Activated CD8-positive, alpha-beta memory T cell treated with anti-CD3 and anti-CD28 coated beads for 24 hours (primary cell): ENCODE measurements at regions not wholly inside any gene's neighbourhood (a gene's known extent, or its start where the extent isn't known, plus 50 kb on each side); places are given as distances from the start of the nearest gene placed in this dataset.

Source experiments
- DNase-seq: peaks from one replicate; pipeline ENCODE4 v3.0.0-alpha.2; 2020

- peak; percentile 40 for DNase-seq
Observed at GRCh38 chr15:31513178-31513577, 186.5 kb downstream of the KLF13 start.

DNA sequence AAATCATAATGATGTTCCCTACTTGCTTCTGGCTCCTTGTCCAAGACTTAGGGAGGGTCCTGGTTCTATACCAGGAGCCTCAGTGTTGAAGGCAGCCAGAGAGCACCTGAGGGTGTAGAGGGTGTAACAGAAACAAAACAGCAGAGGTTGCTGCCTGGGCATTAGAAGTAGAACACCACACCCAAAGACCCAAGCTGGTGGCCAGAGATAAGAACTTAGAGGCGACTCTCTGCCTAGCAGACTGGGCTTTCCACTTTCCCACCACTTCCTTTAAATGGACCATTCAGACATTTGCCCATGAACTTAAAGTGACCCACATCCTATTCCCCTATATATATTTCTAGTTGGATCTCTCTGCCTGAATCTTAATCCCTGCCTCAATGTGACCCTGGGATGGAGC lies 189.8 kb downstream of the KLF13 start:
- peak; percentile 41 for DNase-seq

DNA sequence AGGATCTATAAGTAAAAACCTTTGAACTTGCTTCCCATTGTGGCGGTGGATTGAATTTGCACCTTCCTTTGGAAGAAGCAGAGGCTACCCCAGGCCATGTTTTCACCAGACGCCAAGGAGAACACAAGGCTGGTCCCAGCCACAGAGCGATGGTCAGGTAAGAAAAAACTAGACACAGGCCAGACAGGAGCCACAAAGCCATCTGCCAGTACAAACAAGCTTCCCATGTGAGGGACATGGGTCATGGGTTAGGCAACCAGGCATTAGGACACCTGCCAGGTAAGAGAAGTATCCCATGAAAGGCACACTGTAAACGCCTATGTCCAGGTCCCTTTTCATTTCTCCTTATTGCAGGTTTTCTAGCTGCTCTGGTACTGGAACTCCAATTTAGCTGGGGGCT lies 190.2 kb downstream of the KLF13 start:
- no peak for DNase-seq

- DNase-seq: peak; percentile 49
Observed at GRCh38 chr15:31517711-31518110, 191.1 kb downstream of the KLF13 start.

- no peak for DNase-seq
Observed at GRCh38 chr15:31522028-31522427, 195.4 kb downstream of the KLF13 start.

- peak; percentile 49 for DNase-seq
Observed at GRCh38 chr15:31523027-31523654, 196.5 kb downstream of the KLF13 start.

DNA sequence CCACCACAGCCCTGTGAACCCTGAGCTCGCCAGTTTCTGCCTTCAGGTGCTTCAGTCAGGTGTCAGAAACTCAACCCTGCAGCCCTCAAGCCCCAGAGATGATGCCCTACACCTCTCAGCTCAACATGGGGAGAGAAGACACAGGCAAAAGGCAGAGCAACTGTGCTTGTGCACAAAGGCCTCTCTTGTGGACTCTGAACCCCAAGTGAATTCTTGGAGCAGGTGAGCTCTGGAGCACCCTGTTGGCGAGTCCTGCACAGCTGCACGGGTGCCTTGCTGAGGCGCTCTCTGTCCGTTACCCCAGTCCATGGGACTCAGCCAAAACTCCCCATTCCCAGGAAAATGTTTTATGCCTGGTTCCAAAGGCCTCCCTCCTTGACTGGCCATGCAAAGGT lies 197.0 kb downstream of the KLF13 start:
- peak; percentile 40 for DNase-seq

DNA sequence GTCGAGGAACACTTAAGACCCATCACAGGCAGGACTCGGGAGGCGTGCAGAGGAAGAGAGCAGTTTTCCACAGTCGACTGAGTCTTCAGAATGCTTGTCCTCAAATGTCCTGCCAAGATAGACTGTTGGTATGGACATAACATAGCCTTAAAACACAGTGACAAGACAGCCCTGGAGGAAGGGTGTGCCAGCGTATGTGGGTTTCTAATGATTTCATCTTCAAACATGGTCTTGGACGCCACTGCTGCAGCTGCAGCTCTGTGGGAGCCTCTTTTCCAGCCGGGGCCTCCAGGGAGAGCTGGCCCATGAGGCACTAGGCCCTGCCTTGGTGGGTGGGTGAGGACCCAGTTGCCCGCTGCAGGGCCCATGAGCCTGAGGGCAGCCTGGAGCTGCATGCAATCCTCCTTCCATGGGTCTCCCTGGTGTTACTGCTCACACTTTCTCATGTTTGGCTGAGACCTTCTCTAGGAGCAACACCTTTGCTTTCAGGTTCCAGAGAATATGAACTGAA lies 198.6 kb downstream of the KLF13 start:
- no peak for DNase-seq

DNA sequence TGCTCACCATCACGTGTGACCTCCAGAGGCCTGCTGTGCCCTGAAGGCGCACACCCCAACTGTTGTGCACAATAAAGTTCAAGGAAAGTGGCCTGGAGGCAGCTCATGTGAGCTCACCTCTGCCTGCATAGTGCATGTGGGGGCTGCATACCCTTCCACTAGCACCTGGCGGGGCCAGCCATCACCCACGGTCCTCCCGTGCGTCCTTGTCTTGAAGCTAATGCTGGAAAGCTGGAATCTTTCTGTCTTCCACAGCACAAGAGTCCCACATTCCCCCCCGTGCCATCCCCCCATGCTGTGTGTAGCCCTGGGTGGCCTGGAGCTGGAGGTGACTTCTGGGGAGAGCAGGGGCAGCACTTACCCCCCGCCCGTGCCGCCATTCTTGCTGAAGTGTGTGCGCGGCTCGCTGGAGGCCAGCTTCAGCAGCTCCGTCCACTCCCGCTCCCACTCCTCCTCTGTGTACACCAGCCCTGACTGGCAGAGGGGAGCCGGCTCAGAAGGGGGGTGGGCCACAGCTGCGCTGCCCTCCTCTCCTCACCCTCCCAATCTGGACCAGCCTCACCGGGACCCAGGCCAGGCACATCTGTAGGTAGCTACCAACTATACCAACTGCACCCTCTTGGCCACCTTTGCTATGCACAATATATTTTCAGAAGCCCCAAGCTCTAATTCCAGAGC lies 199.5 kb downstream of the KLF13 start:
- DNase-seq: no peak

DNA sequence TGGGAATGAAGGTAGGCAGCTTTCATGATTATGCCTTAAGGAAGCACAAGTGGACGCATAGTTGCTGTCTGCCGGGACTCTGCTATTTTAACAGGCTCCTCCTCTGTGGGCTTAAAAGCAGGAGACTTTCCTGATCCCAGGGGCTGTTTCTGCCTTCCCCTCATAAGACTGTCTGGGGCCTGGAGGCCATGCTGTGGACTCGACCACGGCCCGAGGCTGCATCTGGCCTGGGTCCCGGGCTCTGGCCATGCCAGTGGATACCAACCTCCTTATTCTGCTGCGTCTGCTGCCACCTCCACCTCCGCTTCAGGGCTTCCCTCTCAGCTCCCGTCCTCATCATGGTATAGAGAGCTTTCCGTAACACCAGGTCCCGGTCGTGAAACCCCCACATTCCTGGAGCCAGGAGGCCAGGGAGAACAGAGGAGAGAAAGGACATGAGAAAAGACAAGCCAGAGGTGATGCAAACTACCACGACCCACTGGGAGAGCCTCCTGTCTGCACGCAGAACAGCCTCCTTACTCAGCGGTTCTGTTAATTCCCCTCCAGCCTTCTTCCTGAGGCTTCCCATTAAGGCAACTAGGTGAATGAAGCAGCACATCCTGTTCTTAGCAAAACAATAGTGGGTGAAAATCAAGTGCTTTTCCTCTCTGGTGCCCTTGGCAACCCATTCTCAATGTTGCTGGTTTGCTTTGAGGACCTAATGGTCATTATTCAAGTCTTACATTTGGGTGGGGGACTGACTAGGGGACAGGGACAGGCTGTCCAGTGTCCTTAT lies 200.5 kb downstream of the KLF13 start:
- DNase-seq: no peak

- DNase-seq: no peak
Observed at GRCh38 chr15:31528846-31529245, 202.2 kb downstream of the KLF13 start.

- peak; percentile 28 for DNase-seq
Observed at GRCh38 chr15:31537770-31538592, 211.3 kb downstream of the KLF13 start.

DNA sequence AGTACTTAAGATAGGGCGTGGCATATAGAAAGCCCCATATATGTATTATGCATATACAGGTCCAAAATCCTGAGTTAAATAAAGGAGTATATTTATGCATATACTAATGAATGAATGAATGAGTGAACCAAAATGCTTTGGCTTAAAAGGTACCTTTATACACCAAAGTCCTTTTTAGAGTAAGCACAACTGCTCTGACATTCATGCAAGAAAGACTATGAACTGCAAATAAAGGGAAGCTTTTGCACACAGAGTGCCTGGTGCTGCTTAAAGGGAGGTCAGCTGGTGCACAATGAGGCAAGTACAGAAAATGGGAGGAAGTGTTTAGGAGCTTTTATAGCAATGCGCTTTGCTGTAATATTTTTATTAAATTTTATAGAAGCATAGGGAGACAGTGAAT lies 214.0 kb downstream of the KLF13 start:
- DNase-seq: no peak

DNA sequence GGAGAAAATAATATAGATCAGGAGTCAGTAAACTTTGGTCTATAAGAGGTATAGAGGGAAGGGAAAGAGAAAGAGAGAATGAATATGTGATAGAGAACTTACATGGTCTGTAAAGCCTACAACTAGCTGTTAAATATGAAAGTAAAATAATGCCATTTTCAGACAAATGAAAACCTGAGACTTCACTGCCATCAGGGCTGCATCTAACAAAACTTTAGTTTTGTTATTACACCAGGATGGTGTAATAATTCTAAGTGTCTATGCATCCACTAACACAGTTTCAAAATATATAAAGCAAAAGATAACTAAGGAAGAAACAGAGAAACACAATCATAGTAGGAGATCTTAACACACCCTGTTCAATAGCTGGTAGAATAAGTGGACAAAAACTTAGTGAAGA lies 217.7 kb downstream of the KLF13 start:
- no peak for DNase-seq

DNA sequence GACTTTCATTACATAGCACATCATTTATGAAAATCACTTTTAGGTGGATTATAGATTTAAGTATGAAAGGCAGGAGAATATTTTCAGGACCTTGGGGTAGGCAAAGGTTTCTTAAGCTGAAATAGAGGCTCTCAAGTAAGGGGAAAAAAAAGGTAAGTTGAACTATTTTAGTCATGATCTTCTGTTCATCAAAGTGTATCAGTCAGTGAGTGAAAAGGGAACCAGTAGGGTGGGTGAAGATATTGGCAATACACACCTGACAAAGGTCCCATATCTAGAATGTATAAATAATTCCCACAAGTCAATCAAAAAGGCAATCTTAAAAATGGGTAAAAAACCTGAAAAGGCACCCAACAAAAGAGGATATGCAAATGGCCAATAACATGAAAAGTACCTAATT lies 218.6 kb downstream of the KLF13 start:
- DNase-seq: no peak

DNA sequence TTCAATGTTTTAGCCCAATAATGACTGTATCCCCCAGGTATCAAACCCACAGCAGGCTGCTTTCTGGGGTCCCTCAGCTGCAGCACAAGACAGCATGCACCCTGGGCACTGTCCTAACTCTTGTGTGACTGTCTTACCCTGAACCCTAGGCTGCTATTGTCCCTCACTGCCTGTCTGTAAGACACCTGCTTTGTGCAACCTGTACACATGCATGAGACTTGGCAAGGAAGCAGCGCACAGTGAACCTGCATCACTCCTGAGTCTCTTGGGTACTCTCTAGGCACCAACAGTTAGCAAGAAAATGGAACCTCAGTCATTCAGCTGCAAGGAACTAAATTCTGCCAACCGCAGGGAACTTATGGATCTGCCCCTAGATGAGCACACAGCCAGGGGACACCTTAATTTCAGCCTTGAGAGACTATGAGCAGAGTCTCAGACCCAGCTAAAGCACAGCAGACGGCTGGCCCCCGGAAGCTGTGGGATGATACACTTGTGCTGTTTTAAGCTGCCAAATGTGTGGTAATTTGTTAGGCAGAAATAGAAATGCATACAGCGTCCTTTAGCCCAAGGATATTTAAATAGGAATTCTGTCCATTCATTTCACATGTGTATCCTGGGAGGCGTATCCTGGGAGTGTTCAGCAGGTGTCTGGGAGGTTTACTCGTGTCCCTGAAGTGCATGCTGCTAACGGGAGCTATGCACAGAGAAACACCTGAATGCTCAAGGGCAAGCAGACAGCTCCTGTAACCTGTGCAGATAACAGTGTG lies 223.8 kb downstream of the KLF13 start:
- DNase-seq: no peak

GRCh38 chr15:31551323-31551722 lies 224.7 kb downstream of the KLF13 start:
- DNase-seq: no peak

- DNase-seq: no peak
Observed at GRCh38 chr15:31552482-31553099, 226.0 kb downstream of the KLF13 start.

GRCh38 chr15:31554261-31554660 lies 227.6 kb downstream of the KLF13 start:
- no peak for DNase-seq

DNA sequence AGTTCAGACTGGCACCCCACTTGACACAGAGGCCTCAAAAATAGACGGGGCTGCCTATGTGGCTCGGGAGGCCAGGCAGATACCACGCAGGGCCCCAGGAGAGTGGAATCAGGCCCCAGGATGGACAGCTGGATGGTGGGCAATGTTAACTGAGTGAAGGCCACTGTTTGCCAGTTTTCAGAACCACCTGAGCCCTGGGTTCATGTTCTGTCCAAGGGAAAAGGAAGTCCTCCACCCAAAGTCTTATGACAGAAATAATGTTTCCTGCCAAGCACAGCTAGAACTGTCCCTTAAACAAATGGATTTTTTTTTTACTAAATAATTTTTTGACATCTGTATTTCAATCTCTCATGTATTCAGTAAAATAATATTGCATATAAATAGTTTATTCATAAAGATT lies 228.4 kb downstream of the KLF13 start:
- no peak for DNase-seq

- no peak for DNase-seq
Observed at GRCh38 chr15:31556494-31557150, 230.0 kb downstream of the KLF13 start.
